HG02571 (cell line): ENCODE measurements at regions not wholly inside any gene's neighbourhood (a gene's known extent, or its start where the extent isn't known, plus 50 kb on each side); places are given as distances from the start of the nearest gene placed in this dataset.

Source experiments
- ATAC-seq: cut with Tn5 transposase; IDR thresholded peaks from one replicate; pipeline ENCODE4 v1.9.1; 2021; ENCODE audit warnings: mild to moderate bottlenecking, moderate library complexity; ENCODE audit not compliant: unreplicated experiment

DNA sequence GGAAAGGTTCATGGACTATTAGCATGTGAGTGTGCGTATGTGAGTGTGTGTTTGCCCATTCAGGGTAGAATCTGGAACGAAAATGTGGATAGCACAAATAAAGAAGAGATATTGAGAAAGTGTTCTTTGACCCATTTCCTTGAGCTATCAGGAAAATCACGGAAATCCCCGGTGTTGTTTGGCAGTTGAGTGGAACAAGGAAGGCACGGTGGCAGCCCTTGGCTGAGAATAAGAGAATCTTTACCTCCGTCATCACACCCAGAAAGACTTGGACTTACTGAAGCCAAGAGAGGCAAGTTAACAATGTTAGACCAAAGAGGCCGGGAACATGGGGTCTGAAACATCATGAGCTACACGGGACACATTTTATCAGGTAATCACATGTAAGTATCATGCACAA is 588.9 kb upstream of the BTBD3 start:
- no peak for ATAC-seq

DNA sequence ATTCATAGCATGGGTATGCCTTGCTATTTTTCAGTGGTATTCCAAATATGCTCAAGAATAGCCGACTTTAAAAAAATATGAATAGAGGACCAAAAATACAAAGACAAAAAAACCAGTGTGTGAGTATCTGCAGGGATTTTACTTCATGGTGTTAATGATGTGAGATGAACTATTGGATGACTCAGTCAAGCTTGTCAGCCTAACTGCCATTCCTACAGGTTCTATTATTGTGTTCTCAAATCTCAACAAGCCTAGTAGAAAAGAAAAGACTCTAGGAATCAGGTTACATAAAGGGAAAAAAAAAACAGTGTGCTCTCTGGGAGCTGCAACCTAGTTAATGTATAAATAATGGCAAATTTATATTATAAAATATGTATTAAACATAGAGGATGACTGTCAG is 588.4 kb upstream of the BTBD3 start:
- ATAC-seq: no peak

DNA sequence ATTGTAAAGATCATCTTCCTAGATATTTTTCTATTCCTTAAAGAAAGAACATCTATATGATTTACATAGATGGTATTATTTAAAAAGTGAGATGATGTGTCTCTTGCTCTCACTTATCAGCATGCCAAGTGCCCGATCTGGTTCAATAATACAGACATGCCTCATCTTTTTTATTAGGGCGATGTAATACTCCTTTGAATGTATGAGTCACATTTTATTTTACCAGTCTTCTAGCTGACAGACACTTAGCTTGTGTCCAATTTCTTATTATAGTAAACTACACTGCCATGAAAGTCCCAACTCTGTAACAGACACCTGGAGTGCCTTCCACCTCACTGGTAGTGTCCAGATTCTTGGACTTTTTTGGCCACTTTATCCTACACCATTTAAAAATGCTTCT is 586.6 kb upstream of the BTBD3 start:
- no peak for ATAC-seq

DNA sequence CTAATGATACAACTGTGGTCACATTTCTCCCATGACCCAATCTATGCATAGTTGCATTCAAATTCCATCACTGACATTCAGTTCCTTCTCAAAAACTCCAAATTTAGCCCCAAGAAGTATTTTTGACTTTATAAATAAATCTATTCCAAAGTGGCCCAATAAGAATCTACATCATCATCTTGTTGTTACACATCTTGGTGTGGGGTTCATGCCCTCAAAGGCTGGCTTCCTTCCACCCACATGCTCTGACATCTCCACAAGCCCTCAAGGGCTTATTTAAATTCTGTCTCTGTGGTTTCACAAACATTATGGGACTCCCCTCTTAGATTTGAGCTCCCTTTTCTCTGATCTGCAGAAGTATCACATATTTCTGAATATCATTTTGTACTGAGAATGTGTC is 585.3 kb upstream of the BTBD3 start:
- ATAC-seq: no peak

DNA sequence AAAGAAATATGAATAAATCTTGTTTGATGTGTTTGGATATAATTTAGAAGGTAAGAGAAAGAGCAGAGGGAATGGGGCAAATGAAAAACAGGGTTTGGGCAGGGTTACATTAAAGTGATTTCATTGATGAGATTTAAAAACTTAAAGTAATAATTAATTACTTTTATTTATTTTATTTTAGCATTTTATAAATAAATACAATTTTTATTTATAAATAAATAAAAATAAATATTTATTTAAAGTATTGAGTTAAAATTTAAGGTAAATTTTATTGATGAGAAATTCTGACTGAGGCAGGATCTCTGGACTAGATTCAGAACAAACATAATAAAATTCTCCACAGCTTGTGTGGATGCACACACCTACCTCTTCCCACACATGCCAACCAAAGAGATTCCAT is 584.1 kb upstream of the BTBD3 start:
- no peak for ATAC-seq

DNA sequence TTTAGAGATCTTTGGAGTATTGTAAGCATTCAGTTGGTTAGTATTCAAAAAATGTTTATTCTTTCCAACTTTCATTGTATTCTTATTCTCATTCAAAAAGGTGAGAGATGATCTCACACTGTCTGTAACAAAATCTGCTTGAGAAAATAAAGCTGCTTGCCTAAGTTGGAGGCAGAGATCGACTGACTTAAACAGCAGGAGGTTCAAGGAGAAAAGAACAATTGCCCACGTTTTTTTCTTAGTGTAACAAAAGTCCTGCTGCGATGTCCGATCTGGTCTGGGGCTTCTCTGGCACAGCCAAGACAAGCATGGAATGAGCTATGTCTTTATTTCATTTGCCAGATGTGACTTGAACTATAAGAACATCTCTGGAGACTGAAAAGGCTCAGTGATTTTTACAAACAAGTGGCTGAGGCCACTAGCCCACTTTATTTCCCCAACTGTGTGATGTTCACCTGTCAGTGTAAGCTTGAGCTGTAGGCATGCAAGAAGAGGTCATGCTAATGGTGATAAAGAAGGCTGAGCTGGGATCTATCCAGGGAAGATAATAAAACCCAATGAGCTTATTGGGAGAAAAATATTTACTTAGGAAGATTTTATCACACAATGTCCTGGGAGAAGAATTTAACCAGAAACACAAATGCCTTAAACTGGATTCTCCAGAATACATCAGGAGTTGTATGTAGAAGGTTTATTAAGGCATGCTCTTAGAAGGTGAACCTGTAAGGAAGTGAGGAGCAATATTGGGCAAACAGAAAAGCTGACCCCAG is 580.1 kb upstream of the BTBD3 start:
- no peak for ATAC-seq

DNA sequence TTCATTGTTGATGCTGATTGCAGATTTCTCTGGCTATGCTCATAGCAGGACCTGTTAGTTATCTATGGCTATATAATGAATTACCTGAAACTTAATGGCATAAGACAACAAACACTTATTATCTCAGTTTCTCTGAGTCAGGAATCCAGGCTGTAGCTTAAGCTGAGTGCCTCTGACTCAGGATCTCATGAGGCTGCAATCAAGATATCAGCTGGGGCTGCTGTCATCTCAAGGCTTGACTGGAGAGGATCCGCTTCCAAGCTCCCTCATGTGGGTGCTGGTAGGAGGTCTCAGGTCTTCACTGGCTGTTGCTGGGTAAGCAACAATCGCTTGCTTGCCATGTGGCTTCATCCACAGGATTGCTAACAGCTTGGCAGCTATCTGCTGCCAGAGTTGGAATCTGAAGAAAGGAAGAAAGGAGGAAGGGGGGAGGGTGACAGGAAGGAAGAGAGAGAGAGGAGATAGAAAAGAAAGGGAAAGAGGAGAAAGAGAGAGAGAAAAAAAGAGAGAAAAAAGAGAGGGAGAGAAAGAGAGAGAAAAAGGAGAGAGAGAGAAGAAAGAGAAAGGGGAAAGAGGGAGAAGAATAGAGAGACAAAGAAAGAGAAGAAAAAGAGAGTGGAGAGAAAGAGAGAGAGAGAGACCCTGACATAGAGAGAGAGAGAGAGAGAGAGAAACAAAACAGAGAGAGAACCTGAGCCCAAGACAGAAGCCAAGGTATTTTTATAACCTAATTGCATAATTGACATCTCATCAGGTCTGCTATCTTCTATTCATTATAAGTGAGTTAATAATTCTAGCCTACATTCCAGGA is 579.0 kb upstream of the BTBD3 start:
- ATAC-seq: no peak

DNA sequence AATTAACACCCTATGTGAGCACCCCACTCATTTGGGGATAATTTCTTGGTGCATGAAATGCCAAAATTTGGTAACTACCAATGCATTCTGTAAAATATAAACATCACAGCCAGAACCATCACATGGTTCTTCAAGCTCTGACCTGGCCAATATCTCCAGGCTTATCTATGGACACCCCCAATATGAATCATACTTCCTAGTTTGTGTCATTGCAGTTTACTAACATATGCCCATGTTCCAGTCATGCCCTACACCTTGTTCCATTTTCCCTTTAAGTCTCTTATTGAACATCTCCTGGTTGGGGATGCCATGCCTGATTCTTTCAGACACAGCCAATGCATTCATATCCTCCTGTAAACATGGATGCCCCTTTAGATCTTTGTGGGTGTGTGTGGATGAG is 572.8 kb upstream of the BTBD3 start:
- ATAC-seq: no peak

DNA sequence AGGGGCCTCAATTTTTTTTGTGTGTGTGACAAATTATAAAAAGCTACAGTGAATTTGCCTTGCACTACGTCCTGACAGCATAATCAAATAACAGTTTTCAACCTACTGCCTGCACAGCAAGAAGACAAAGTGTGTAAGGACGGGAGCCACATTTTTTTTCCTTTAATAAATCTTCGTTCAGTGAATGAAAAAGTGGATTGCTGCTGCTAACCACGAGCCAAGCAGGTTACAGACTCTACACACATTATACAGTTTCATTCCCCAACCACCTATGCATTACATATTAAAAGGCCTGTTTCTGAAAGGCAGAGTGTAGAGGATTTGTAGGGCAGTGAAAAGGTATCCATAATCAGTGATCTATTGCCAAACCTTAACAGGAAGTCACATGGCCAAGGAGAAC is 570.0 kb upstream of the BTBD3 start:
- no peak for ATAC-seq

DNA sequence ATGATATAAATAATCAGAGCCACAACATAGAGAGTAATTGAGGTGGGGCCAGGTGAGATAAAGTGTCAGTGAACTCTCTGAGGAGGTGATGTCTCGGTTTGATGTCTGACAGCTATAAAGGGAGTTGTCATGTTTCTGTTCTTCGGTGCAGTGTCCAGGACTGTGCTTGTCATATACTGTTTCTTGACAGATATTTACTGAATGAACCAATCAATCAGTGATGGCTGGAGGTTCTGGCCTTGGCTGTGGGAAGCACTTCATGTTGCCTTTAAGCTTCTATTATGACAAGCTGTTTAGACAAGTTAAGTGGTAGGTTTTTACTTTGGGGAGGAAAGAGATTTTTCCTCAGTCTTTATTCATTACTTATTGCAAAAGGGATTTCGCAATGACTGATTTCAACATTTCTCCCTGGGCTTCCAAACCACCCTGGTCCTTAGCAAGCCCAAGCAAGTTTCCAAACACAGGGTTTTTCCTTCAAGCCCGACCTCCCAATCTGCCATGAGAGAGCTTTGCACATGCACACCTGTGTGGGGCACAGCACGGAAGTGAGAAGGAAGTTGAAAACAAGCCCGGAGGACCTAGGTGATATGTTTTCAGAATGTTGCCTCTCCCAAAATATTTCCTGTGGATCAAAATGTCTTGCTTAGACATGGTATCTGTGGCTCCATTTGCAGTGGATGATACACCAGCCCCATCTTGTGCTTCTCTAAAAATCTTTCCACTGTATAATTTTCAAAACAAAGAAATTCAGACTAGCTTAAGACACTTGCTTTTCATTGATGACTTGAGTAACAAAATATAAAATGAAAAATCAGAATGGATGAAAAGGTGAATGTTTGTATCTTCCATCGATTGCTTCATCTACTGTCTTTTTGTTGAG is 567.3 kb upstream of the BTBD3 start:
- no peak for ATAC-seq

DNA sequence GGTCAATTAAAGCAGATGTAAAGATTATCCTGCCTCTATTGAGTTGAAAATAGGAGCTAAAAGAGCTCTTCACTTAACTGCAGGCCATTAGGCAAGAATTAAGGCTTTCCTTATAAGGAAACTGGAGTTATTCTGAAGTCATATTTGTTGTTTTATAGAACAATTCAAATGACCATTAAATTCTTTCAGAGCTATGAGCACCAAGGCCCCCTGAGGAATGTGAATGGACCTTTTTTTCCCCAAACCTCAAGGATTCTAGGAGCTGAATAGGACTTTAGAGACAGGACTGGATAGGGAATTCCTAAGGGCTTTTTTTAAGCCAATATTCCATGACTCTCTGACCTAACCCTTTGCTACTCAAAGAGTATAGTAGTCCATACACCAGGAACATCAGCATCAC is 565.7 kb upstream of the BTBD3 start:
- ATAC-seq: no peak

DNA sequence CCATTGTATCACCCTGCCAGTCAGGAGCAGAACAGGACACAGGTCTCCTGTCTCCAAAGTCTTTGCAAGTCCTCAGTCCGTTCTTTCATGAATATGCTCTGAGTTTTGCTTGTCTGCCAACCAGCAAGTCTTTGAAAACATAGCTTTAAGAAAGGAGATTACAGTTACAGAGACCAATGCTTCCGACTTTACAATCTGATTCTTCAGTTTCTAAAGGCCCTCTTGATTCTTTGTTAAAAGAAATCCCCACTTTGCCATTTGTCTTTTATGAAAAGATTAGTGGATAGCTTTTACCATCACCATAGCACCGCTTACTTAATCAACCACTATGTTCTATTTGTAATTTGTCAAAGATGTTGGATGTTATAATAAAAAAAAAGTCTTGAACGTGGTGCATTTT is 562.8 kb upstream of the BTBD3 start:
- no peak for ATAC-seq

DNA sequence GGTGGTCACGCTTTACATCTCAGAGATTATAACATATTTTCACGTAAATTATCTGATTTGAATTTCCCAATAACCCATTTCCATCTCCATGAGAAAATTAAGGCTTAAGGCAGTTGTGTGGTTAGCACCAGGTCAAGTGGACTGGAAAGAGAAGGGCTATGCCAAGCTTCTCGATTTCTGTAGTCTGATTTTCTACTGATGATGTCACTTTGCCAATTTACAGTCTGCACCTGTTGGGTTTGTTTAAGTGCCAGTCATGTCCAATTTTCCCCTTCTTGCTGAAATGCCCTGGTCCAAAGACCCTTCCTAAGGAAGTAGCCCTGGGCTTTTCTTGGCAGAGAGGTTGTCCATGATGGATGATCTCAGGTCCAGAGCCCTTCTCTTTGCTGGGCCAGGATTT is 562.3 kb upstream of the BTBD3 start:
- no peak for ATAC-seq

DNA sequence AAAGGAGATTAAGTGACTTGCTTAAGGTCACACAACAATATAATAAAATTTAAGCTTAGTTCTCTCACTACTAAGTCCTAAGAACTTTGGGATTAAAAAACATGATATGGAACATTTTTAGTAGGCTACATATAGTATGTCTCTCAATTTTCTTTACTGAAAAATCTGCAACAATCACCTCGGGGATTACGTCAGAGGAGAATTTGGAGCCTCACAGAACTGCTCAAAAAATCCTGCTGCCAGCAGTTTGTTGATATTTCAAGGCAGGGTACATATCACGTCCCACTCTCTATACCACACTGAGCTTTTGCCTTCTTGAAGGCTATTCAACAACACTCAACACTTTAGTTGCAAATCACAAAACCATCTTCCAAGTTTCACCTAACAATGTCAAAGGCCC is 561.6 kb upstream of the BTBD3 start:
- ATAC-seq: no peak

DNA sequence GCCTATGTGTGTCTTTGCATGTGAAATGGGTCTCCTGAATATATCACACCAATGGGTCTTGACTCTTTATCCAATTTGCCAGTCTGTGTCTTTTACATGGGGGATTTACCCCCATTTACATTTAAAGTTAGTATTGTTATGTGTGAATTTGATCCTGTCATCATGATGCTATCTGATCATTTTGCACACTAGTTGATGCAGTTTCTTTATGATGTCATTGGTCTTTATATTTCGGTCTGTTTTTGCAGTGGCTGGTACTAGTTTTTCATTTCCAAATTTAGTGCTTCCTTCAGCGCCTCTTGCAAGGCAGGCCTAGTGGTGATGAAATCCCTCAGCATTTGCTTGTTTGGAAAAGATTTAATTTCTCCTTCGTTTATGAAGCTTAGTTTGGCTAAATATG is 555.2 kb upstream of the BTBD3 start:
- ATAC-seq: no peak

DNA sequence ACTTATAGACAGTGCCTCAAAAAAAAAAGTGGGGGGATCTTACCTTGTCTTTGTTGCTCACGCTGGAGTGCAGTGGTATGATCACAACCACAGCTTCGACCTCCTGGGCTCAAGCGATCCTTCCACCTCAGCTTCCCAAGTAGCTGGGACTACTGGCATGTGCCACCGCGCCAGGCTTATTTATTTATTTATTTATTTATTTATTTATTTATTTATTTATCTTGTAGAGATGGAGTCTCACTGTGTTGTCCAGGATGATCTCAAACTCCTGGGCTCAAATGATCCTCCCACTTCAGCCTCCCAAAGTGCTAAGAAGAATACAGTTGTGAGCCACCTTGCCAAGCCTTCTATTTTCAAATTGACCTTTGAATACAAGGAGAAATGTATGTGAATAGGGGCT is 553.0 kb upstream of the BTBD3 start:
- no peak for ATAC-seq

DNA sequence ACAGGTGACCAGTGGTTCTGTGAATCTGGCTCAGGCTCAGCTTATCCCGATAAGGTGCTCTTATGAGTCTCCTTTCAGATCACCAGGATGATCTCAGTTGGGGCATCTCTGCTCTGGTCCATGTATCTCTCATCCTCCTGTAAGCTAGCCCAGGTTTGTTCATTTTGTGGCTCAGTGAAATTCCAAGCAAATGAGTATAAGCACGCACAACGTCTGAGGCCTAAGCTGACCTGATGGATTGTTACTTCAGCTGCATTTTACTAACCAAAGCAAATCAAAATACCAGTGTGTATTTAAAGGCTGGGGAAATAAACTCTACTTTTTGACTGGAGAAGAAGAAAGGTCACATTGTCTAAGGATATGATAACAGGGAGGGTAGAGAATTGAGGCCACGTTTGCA is 551.0 kb upstream of the BTBD3 start:
- no peak for ATAC-seq

DNA sequence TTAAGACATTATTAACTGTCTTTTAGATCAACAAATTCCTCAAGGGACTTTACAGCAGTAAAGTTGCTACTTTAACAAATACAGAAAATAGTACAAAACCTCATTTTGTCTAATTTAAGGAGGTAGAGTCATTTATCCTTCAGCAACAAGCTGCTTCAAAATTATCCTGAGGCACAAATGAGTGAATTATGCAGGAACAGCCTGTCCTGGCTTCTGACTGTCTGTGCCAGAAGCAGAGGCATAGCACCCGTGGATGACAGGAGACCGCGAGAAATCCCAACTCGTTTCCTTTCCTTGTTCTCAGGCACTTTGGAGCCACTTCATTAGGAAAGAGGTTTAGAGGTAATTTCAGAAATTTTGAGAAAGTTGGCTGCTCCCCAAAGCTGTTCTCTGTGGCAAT is 549.2 kb upstream of the BTBD3 start:
- ATAC-seq: no peak

DNA sequence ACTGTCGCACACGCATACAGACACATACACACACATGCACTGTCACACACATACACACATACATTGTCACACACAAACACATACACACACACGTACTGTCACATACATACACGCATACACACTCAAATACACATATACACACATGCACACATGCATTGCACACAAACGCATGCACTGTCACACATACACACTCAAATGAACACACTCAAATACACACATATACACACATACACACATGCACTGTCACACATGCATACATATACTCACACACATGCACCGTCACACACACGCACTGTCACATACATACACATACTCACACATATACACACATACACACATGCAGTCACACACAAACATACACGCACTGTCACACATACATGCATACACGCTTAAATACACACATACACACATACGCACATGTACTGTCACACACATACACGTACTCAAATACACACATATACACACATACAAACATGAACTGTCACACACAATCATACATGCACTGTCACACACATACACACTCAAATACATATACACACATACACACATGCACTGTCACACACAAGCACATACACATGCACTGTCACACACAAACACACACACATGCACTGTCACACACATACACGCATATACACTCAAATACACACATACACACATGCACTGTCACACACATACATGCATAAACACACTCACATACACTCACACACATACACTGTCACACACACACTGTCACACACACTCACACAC is 548.6 kb upstream of the BTBD3 start:
- no peak for ATAC-seq

DNA sequence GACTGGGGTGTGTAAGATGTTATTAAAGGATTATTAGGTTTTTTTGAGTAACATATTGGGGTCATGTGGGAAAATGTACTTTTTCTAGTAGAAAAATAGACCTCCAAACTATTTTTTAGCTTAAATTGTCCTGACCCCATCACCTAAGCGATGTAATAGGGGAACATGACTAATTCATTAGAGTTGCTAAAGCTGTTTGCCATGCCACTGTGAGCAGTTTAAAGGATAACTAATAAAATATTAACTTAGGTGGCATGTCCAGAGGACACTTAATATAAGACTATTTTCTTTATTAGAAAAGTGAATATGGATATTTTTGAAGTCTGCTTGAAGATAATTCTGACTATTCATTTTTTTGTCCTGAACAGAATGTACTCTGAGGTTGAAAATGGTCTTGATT is 545.9 kb upstream of the BTBD3 start:
- ATAC-seq: no peak
